Breast epithelium (tissue), 4 donors: ENCODE measurements at regions not wholly inside any gene's neighbourhood (a gene's known extent, or its start where the extent isn't known, plus 50 kb on each side); places are given as distances from the start of the nearest gene placed in this dataset.

ENCODE experiments used
- DNase-seq, 2 donors: peaks; one replicate each; pipeline ENCODE4 v3.0.0-alpha.2; 2019; ENCODE audit warnings: low spot score in 2 of 2
- H3K27ac ChIP-seq, 2 donors: fragments of 200-600 bp; sonication (generic) in 1 of 2; one replicate each; pipeline ENCODE4 v1.5.1; 2016 to 2019; ENCODE audit warnings: mild to moderate bottlenecking in 1 of 2
- H3K27me3 ChIP-seq, 2 donors: fragments of 200-600 bp; sonication (generic) in 1 of 2; one replicate each; pipeline versions ENCODE4 v1.5.1 to v1.6.0; 2017 to 2019; ENCODE audit warnings: control low read depth in 1 of 2, mild to moderate bottlenecking in 1 of 2
- H3K36me3 ChIP-seq: fragments of 200-600 bp; one replicate; pipeline ENCODE4 v1.5.1; 2019
- H3K4me1 ChIP-seq, 2 donors: fragments of 200-600 bp; sonication (generic); one replicate each; pipeline ENCODE4 v1.5.1; 2016 to 2019; ENCODE audit warnings: control low read depth in 1 of 2
- H3K4me3 ChIP-seq, 3 donors: fragments of 200-600 bp; sonication (generic); 1 replicate in 2 of 3; 2 replicates in 1 of 3; pipeline ENCODE4 v1.5.1; 2016 to 2019; ENCODE audit warnings: mild to moderate bottlenecking in 3 of 3, moderate library complexity in 2 of 3
- H3K9me3 ChIP-seq, 2 donors: fragments of 200-600 bp; sonication (generic) in 1 of 2; one replicate each; pipeline ENCODE4 v1.5.1; 2016 to 2019; ENCODE audit warnings: control low read depth in 1 of 2
- CTCF ChIP-seq, 3 donors: fragments of 450-650 bp; IDR thresholded peaks; one replicate each; pipeline ENCODE4 v1.5.1; 2016 to 2017; ENCODE audit warnings: antibody characterized with exemption in 3 of 3, mild to moderate bottlenecking in 3 of 3, moderate library complexity in 3 of 3
- POLR2A ChIP-seq: fragments of 450-650 bp; IDR thresholded peaks from one replicate; pipeline ENCODE4 v1.6.1; 2016; ENCODE audit warnings: antibody characterized with exemption, mild to moderate bottlenecking, moderate library complexity
- POLR2AphosphoS5 ChIP-seq, 3 donors: sonication (generic); formaldehyde crosslinking; IDR thresholded peaks; one replicate each; pipeline ENCODE4 v1.6.1; 2017; ENCODE audit warnings: antibody characterized with exemption in 3 of 3
- intact Hi-C: fragments of 100-400 bp; cut with DNase I; formaldehyde crosslinking; loops from one replicate; pipeline ENCODE4 v1.15.1; 2023; ENCODE audit warnings: low total_unique reads

GRCh38 chr17:63193827-63194226 lies 227.8 kb downstream of the TANC2 start:
- intact Hi-C loops, result no loop called here
- Histone ChIP-seq H3K9me3 (no peaks in the 10 kb centered on the region), H3K27ac (no peak overlapping the region), H3K27me3 (no peaks in the 10 kb centered on the region), H3K4me1 (no peaks in the 10 kb centered on the region), H3K4me3 (no peak overlapping the region), H3K36me3 (no peaks in the 10 kb centered on the region)
- DNase-seq, result no peak
- TF ChIP-seq POLR2AphosphoS5 (IDR thresholded peaks at IDR 0.05), result no peak
- no peak for TF ChIP-seq CTCF (IDR thresholded peaks at IDR 0.05)
- no peak for TF ChIP-seq POLR2A

DNA sequence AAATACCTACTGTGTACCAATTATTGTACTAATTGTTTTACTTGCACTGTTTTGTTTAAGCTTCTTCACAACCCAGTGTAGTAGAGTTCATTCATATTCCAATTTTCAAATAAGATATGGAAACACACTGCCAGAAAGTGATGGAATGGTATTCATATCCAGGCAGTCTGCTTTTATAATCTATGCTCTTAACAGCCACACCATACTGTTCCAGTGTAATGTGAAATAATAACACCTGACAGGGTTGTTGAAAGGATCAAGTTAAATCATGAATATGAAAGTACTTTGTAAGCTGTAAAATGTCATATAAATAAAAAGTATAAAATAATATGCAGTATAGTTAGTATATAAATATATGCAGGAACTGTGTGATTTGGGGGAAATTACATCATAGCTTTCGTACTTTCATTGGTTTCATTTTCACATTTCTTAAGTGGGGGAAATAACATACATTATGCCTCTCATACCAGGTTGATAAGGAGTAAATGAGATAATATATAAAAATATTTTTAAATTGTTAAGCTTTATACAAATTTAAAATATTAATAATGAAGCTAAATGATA lies 230.8 kb downstream of the TANC2 start:
- Histone ChIP-seq H3K27ac (no peak overlapping the region), H3K4me3 (no peak overlapping the region), H3K27me3 (no peaks in the 10 kb centered on the region), H3K9me3 (no peaks in the 10 kb centered on the region), H3K36me3 (no peaks in the 10 kb centered on the region), H3K4me1 (no peaks in the 10 kb centered on the region)
- intact Hi-C loops, result no loop called here
- TF ChIP-seq POLR2AphosphoS5 (IDR thresholded peaks at IDR 0.05) (no peak), CTCF (IDR thresholded peaks at IDR 0.05) (no peak), POLR2A (no peak)
- DNase-seq, result no peak

DNA sequence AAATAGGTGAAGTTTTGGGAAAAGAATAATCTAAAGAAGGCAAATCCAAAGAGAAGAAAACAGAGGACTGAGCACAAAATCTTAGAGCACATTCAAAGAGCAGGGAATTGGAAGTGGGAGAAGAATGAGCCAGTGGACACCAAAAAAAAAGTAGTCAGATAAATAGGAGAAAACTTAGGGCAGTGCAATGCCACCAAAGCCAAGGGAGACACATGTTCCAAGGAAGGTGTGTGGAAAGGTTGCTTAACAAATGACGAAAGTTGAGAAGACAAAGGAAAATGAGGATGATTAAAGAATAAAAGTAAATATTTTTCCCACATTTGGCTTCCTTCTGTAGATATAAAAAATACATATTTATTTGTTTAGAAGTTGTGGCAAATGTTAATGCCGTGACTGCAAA lies 237.6 kb downstream of the TANC2 start:
- H3K27me3 ChIP-seq, result no peaks in the 10 kb centered on the region

GRCh38 chr17:63221939-63222338 lies 224.2 kb downstream of the CYB561 start:
- intact Hi-C loops, result no loop called here
- H3K4me3 ChIP-seq, result no peak overlapping the region
- no peaks in the 10 kb centered on the region for H3K36me3 ChIP-seq
- DNase-seq, result no peak
- H3K27ac ChIP-seq, result no peak overlapping the region
- no peaks in the 10 kb centered on the region for H3K4me1 ChIP-seq
- TF ChIP-seq POLR2AphosphoS5 (IDR thresholded peaks at IDR 0.05) (no peak), CTCF (IDR thresholded peaks at IDR 0.05) (no peak), POLR2A (no peak)
- no peaks in the 10 kb centered on the region for H3K27me3 ChIP-seq
- H3K9me3 ChIP-seq, result no peaks in the 10 kb centered on the region

More for the DNA sequence above, 237.6 kb downstream of the TANC2 start:
- Histone ChIP-seq H3K4me3 (no peak overlapping the region), H3K36me3 (no peaks in the 10 kb centered on the region), H3K27ac (no peak overlapping the region), H3K4me1 (no peaks in the 10 kb centered on the region), H3K9me3 (peaks cover 4 to 16% of the 10 kb centered on the region in 2 donors)
- TF ChIP-seq POLR2AphosphoS5 (IDR thresholded peaks at IDR 0.05) (no peak), CTCF (IDR thresholded peaks at IDR 0.05) (no peak), POLR2A (no peak)
- intact Hi-C loops, result loop anchor here (2.0 kb wide), 1 partner anchor 59 kb away; no protein-coding TSS in a partner anchor
- no peak for DNase-seq

GRCh38 chr17:63222655-63223054 lies 223.5 kb downstream of the CYB561 start:
- H3K4me3 ChIP-seq, result no peak overlapping the region
- H3K9me3 ChIP-seq, result no peaks in the 10 kb centered on the region
- no peak overlapping the region for H3K27ac ChIP-seq
- no peaks in the 10 kb centered on the region for H3K36me3 ChIP-seq
- no peak for DNase-seq
- H3K4me1 ChIP-seq, result no peaks in the 10 kb centered on the region
- TF ChIP-seq POLR2AphosphoS5 (IDR thresholded peaks at IDR 0.05) (no peak), CTCF (IDR thresholded peaks at IDR 0.05) (no peak), POLR2A (no peak)
- intact Hi-C loops, result no loop called here
- no peaks in the 10 kb centered on the region for H3K27me3 ChIP-seq
